Fibroblast of upper back skin (primary cell): ENCODE measurements at regions not wholly inside any gene's neighbourhood (a gene's known extent, or its start where the extent isn't known, plus 50 kb on each side); places are given as distances from the start of the nearest gene placed in this dataset.
"Not testable (repeated sequence)": the region's sequence is repeated elsewhere in the genome, so short reads cannot be mapped to it uniquely, and the experiment has no call there.

Experiments used
- DNase-seq: peaks from one replicate; pipeline ENCODE4 v3.0.0-alpha.2; 2013

DNA sequence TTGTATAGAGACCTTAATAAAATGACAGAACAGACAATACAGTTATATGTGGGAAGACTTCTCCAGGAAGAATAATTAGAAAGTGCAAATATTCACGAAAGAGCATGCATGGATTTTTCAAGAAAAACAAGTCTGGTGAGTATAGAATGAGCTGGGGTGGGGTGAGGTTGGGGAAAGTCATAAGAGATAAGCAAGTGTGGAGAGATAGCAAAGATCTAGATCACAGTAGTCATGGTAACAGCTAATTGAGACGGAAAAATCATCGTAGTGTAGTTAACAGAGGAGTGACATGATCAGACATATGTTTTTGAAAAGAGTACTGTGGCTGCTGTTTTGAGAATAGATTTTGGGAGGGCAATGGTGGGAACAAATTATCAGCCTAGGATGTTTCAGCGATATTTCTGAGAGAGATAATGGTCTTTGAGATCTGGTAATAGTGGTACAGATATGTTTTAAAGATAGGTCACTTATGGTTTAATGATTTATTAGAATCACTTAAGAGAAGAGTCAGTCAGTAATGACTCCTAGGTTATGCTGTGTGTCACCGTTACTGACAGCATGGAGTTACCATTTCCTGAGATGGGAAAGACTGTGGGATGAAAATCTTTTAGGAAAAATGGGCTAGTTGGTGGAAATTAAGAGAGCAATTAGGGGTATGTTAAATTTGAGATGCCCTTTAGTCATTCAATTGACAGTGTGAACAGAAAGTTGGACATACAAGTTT is 248.5 kb upstream of the SLC8A1 start:
- DNase-seq, result no peak

DNA sequence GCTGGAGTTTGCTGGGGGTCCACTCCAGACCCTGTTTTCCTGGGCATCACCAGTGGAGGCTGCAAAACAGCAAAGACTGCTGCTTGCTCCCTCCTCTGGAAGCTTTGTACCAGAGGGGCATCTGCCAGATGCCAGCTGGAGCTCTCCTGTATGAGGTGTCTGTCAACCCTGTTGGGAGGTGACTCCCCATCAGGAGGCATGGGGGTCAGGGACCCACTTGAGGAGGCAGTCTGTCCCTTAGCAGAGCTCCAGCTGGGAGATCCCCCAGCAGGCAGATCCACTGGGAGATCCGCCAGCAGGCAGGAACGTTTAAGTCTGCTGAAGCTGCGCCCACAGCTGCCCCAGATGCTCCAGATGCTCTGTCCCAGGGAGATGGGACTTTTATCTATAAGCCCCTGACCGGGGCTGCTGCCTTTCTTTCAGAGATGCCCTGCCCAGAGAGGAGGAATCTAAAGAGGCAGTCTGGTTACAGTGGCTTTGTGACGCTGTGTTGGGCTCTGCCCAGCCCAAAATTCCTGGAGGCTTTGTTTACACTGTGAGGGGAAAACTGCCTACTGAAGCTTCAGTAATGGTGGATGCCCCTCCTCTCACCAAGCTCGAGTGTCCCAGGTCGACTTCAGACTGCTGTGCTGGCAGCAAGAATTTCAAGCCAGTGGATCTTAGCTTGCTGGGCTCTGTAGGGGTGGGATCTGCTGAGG is 260.5 kb upstream of the SLC8A1 start:
- DNase-seq, result not testable (repeated sequence)

DNA sequence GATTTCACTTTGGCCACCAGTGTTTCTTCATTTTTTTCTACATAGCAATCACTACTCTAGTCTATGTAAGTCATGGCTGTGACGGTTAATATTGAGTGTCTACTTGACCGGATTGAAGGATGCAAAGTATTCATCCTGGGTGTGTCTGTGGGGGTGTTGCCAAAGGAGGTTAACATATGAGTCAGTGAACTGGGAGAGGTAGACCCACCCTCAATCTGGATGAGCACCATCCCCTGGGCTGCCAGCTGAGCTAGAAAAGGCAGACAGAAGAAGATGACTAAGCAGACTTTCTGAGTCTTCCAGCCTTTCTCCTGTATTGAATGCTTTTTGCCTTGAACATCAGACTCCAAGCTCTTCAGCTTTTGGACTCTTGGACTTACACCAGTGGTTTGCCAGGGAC is 265.0 kb upstream of the SLC8A1 start:
- DNase-seq, result peak; percentile 88

DNA sequence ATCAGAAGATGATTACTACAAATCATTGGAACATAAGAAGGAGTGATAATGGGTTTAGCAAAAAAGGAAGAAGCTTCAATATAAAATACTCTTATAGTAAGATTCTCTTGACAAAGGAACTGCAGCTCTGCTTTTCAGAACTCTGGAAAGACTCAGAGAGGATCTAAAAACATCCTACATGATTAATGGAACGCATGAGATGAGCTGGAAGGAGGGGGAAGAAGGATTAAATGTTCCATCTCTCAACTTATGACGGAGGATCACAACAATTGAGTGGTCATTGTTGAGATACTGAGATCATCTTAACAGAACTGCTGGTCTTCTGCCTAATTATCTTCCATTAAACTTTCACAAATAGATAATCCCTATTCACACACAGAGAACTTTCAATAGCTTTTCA is 267.5 kb upstream of the SLC8A1 start:
- DNase-seq, result no peak

DNA sequence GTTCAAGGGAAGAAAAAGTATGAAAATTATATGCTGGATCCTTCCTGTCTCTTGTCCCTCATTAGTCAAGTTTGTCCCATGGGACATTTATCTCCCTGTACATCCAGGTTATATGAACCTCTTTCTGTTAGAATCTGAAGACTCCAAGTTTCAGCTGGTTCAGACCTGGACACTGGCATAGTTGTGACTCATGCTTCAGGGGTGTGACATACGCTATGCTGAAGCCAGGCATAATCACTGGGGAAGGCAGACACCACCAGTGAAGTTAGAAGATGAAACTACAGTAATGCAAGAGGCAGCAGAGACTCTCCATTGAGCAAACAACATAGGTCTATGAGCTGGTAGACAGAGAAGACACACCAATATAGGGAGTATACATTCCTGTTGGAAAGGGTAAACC is 269.7 kb upstream of the SLC8A1 start:
- DNase-seq, result peak; percentile 20

DNA sequence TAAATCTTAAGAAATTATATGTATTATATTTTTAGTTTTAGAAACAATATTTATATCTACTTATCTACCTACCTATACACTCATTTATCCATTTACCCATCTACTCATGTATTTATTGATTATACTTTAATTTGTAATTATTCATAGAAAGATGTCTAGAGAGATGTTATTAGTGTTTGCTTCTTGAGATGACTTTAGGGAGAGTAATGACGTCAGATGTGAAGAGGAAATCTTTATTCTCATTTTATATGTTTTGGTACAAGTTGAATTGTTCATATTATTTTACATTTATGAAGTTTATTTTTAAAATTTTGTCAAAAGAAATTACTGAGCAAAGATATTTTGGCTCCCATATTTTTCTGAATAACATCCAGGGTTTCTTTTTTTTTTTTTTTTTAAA is 271.3 kb upstream of the SLC8A1 start:
- no peak for DNase-seq

DNA sequence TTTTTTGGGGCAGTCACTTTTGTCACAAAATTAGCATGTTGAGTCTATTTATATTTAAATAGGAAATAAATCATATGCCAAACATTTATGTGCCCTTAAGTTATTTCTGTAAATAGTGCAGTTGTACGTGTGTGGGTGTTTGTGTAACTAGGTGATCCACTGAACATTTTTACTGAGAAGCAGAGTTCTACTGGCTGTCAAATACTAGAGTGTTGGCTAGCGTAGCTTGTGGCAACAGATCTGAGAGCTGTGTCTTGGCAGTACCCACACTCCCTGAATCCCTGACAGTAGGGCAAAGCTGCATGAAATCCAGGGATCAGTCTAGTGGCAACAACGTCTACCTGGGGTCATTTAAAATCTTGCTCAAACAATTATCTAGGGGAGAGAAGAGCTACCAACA is 273.1 kb upstream of the SLC8A1 start:
- DNase-seq, result no peak

DNA sequence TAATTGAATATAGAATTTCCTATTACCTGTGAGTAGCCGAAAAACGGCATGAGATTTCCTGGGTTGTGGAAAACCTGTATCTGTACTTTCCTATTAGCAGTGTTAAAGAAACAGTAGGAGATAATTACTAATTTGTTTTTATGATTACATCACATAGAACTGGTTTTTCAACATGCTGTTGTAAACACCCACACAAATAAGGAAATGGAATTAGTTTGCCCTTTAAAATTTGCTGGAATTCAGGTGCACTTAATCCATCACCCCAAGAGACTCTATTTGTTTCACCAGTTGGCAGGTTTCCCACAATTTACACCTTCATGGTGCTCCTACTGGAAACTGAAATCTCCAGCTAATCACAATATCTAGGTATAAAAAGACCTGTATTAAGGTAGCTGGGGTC is 274.1 kb upstream of the SLC8A1 start:
- no peak for DNase-seq

DNA sequence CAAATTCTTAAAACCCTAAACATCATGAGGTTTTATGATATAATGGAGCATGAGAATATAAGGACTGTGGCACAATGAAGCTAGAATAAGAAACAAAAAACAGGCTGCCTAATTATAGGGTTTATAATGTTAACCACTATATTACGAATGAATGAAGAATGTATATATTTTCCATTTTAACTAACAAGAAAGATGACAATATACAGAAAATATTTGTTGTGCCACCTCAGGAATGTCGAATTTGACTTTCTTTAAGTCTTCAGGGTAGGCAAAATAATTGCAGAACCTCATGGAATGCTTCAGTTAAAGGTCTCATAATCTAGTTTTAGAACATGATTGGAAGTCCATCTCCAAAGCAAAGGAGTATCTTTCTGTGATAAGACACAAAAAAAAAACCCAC is 282.9 kb upstream of the SLC8A1 start:
- DNase-seq, result peak; percentile 86

DNA sequence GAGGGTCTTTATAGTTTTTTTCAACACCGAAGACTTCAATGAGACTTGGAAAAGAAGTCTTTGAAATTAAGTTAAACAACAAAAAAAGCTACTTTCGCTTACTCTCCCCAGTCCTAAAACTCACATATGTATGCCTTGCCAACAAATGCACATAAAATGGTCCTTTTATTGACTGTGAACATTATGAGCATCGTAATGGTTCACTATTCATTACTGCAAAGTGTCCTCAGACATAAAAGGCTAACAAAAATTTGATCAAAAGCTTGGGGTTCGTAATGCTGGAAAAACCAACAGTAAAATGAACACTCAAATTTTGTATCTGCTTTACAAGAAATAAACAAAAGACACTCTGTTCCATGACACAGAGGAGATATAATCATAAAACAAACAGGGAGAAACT is 285.3 kb upstream of the SLC8A1 start:
- DNase-seq, result no peak

DNA sequence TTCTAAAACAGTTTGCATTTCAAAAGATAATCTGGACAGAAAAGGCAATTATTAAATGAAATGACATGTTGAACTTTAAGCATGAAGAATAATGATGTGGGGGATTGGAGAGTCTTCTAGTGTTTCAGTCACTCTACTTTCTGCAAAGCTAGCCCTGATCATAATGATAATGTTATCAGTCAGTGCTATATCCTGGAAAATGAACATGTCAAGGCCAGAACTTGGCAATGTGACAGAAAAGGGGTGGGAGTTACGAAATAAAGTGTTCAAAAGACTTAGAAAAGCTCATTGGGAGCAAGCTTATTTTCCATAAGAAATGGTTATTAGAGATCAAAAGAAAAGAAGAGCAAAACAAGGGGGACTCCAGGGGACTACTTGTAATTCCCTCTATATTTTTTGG is 288.5 kb upstream of the SLC8A1 start:
- no peak for DNase-seq

DNA sequence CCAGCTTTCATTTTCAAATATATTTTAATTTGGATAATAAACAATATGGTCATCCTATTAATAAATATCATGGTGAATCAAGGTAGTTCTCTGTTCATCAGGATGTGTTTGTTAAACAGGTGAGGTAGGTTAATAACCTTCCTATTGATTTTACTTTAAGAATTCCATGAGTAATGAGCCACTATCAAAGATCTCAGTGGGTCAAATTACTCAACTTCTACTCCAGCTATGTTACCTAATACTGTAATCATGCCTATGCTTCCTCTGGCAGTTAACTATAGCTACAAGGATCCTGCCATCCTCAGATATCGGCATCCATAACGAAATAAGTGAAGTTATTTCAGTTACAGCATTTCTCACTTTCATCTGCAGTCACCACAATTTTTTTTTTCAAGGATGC is 289.6 kb upstream of the SLC8A1 start:
- peak; percentile 9 for DNase-seq

DNA sequence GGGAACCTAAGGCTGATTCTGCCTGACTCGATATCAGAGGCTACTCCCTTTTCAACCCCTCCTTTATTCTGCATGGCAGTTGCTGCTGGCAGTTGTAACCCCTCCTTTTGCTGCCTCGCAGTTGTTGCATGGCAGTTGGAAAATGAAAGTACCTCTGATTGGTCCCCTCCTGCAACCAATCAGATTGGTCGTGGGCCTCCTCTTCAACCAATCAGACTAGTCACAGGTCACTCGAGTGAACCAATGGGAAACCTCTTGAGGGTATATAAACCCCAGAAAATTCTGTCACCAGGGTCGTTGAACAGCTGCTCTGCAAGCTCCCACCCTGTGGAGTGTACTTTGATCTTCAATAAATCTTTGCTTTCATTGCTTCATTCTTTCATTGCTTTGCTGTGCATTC is 294.3 kb upstream of the SLC8A1 start:
- DNase-seq, result no peak

DNA sequence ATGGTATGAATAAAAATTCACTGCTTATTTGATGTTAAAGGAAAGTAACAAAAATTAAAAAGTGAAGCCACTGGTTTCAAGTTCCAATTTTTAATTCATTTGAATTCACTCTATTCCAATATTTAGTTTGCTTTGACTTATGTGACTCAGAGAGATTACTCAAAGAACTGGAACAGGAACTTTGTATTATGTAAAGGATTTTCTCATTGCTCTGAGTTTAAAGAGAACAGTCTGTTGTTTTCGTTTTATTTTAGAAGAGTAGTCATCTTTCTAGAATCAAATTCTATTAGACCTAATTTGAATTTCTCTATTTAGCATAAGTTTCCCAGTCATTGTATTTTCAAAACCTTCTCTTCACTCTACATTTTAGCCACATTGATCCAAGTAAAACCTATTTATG is 300.1 kb upstream of the SLC8A1 start:
- no peak for DNase-seq

DNA sequence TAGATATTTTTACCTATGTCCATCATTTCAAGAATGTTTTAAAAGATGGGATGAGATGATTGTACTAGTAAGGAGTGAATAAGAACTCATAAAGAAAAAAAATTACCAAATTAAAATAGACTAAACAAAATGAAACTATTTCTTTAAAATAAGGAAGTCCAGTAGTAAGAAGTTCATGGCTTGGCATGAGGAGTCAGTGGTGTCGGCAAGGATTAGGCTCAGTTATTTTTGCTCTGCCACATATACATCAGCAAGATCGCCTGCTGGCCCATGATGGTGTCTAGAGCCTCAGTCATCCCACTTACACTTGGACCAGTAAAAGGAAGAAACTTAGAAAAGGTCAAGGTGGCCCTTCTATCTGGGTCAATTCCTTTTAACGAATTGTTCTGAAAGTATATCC is 300.9 kb upstream of the SLC8A1 start:
- no peak for DNase-seq

DNA sequence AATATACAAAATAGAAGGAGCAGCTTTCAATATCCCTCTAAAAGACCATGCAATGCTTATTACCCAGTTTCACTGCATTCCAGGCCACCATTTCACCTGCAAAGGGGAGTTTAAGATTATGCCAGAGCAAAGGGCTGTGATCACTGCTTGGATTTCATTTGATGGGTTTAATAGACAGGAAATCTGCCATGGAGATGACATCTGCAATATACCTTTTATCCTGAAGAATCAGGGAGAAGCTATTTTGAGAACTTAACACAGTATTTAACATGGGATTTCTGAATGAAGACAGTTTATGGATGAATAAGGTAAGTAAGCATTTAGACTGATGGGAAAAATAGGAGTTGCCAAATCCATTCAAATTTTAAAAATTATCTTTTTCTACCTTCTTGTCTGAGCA is 303.0 kb upstream of the SLC8A1 start:
- no peak for DNase-seq

DNA sequence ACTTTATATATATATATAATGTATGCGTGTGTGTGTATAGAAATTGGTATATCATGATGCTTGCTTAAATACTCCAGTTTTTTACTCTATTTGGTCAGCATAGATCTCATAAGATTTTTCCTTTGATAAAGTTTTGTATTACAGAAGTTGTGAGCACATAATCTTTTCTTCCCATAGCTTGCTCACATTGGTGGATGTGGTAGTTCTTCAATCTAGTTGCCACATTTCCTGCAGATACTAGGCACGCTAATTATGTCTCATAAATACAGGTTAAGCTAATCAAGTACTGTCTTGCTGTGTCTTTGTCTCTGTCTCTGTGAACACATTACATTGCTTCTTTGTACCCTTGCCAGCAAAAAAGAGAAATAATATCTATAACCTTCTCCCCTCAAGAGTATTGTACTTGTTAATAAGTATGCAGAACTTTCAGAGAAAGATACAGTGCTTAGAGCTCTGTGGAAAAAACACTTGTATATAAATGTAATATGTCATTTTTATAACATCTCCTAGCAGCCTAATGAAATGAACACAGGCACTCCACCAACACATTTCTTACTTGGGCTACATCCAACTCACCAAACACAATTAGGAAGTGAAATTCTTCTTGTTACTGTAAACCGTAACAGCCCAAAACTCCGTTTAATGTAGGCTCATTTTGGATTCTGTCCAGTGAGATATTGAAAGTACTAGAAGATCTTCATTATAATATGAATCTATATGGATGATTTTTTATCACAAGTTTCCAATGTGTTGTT is 306.7 kb upstream of the SLC8A1 start:
- peak; percentile 9 for DNase-seq

DNA sequence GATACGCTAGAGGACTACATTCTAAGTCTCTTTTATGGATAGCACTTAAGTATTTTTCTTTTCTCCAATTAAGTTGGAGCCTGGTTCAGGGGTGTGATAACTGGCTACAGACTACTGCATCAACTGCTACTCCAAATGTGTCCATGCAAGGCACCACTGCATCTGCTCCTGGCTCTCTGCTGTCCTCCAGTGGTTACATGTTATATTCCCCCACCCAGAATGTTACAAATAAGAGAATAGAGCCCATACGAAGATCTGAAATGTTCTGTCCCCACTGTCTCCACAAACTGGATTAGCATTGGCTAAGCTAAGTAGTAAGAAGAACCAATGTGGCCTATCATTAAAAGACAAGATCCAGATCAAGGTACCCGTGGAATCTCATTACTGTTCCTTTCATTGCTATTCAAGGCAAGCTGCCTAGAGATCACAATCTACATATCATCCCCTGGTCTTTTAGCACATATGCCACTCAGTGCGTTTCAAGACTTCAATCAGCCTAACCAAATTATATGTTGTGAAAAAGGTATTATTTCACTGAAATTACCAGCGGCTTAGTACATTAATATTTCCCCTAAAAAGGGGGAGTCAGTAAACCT is 308.3 kb upstream of the SLC8A1 start:
- DNase-seq, result peak; percentile 66

DNA sequence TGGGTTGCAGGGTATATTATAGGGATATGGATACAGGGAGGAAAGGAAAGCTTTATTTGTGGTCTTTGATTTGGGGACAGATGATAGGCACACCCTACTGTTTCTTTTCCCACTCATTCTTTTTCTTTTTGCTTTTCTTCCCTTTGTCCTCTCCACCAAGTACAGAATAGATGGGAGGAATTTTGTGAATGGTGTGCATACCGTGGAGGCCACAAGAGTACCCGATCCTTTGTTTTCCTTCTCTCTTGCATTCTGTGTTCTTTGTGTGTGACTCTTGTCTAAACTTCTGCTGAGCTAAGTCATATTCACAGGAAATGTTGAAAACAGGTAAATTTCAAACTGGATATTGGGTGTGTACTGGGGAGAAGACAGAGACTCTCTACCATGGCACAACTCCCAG is 321.4 kb upstream of the SLC8A1 start:
- no peak for DNase-seq

DNA sequence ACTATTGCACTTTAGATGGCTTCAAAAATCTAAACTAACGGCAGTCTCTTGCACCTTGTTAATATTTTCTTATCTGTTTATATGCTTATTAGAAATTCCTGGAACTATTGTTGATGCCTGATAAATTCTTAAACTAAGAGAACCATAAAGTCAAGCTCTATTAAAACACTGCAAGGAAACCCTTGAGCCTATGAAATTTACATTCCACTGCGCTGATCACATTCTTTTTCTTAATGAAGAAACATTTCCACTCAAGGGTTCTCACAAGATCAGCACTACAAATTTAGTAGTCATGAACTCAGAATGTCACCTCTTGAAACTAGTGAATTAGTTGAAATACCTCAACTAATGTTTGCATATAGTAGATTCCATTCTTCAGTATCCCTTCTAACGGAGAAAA is 331.8 kb upstream of the SLC8A1 start:
- no peak for DNase-seq

DNA sequence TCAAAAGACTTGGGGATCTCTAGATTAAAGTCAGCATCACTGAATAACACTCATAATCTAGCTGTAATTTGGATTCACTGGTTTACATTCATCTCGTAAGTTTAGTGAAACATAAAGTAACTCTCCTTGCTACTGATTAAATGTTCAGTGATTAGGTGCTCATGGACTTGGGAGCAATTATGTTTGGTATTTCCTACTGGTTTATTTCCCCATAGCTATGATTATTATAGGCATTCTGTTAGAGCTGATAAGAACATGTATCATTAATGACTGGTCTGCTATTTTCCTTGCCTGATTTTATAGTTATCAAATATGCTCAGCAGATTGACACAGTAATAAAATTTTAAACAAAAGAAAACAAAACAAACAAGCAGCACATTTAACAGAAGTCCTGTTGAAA is 334.7 kb upstream of the SLC8A1 start:
- no peak for DNase-seq

DNA sequence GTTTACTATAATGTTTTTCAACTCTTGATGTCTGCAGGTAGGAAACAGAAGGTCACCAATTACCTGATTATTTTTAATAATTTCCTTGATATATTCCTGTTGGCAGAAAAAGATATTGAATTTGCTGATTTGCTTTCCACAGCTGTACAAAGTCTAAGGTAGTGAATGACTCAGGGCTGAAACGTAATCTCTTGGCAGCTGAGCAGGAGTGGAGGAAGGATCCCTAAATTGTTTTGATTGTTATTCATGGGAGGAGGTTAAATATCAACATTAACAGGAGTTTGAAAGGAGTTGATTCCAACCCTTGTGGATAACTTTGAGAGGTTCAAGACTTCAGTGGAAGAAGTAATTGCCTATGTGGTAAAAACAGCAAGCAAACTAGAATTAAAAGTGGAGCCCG is 345.2 kb upstream of the SLC8A1 start:
- DNase-seq, result peak; percentile 16

DNA sequence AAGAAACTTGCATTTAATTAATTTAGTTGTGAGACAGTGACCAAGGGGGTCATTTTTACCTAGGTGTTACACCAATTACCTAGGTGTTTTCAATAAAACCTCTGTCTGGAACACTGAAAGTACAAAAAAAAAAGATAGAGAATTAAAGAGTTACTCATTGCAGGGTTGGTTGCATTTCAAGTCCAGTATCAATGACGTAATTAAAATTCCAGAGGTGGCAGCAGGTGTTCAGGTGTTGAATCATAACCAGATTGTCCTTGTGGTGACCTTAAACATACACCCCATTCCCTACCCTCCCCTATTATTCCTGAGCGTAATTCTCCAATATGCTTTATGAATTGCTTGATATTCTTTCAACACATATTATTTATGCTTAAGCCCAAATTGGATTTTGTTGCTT is 352.0 kb upstream of the SLC8A1 start:
- no peak for DNase-seq

DNA sequence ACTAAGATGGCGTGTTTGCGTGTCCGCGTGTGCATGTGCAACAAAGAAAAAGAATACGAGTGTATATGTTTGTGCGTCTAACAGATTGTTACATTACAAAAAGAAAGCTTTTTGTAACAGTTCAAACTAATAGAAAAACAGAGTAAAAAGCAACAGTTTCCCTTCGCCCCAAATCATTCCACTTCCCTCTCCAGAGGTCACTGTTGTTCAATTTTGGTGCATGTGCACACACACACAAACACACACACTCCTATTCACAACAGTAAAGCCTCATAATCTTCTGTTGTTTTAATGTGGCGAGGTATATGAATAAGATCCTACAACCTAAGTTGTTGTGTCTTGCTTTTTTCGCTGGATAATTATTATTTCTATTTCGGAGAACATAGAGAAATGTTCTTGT is 357.3 kb upstream of the SLC8A1 start:
- no peak for DNase-seq
